ENCODE measurements at regions not wholly inside any gene's neighbourhood (a gene's known extent, or its start where the extent isn't known, plus 50 kb on each side); places are given as distances from the start of the nearest gene placed in this dataset.

DNA sequence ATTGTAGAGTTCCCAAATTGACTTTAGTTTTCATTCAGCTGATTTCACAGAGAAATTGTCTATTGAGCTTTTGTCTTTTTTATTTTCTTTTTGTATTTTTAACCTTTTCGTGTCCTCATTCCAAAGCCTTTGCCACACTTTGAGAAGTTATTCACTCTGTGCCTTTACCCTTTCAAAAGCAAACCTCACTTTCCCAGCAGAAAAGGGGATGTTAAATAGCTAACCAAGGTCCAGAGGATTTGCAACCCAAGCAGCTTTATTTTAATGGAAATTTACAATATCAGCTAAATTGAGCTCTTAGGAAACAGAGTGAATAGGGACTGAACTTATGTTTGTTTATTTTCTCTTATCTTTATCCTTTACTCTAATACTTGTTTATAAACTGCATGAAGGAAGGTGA, 428.8 kb downstream of the PCDH7 start:
- CTCF ChIA-PET: no interaction called here
- Mint-ChIP-seq H3K27ac (ENCODE audit: unreplicated experiment) (no peak overlapping the region), H3K4me3 (ENCODE audit: unreplicated experiment) (no peak overlapping the region), H3K27me3 (ENCODE audit: insufficient read depth, unreplicated experiment) (no peaks in the 10 kb centered on the region), H3K36me3 (ENCODE audit: insufficient read depth, unreplicated experiment) (no peaks in the 10 kb centered on the region), H3K9me3 (ENCODE audit: unreplicated experiment) (no peaks in the 10 kb centered on the region), H3K4me1 (ENCODE audit: low read depth, unreplicated experiment) (no peaks in the 10 kb centered on the region)
- TF ChIP-seq CTCF (IDR thresholded peaks at IDR 0.05; ENCODE audit: insufficient read depth in 1 of 2, low read depth in 1 of 2, low read length in 1 of 2, severe bottlenecking in 1 of 2, unreplicated experiment in 1 of 2): no peak
- Histone ChIP-seq H3K36me3 (ENCODE audit: control insufficient read depth, insufficient read depth, low read length) (no peaks in the 10 kb centered on the region), H3K9me3 (no peaks in the 10 kb centered on the region), H3K4me3 (ENCODE audit: low read depth, low read length) (no peak overlapping the region), H3K27me3 (replicated peaks; ENCODE audit: control insufficient read depth, insufficient read depth, low read length) (no peaks in the 10 kb centered on the region), H3K4me1 (no peaks in the 10 kb centered on the region)
- POLR2A ChIA-PET: no interaction called here
- intact Hi-C loops (cut with micrococcal nuclease; ENCODE audit: unreplicated experiment): no loop called here
- BruUV-seq (replicated peaks): no TSS peak
- DNase-seq: no peak

DNA sequence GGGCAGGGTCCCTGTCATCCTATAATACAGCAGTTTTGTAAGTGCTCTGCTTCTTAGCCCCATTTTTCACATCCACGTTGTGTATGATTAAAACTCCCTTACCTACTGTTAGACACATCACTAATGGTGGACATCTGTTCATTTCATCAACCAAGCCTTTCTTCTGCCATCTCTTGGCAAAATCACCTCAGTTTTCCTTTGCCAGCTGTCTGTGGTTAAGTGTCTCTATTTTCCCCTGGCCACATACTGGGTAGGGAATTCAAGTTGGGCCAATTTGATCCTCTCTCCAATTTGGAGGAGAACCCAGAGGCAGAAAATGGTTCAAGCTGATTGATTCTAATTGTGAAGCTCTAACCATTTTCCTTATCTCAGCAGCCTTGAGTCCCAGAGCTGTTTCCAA, 436.1 kb downstream of the PCDH7 start:
- BruUV-seq (replicated peaks): no TSS peak
- H3K27me3 Mint-ChIP-seq (ENCODE audit: insufficient read depth, unreplicated experiment): no peaks in the 10 kb centered on the region
- H3K27ac Mint-ChIP-seq (ENCODE audit: unreplicated experiment): no peak overlapping the region
- no peaks in the 10 kb centered on the region for H3K27me3 ChIP-seq (replicated peaks; ENCODE audit: control insufficient read depth, insufficient read depth, low read length)
- no peaks in the 10 kb centered on the region for H3K4me1 ChIP-seq
- no peaks in the 10 kb centered on the region for H3K9me3 ChIP-seq
- intact Hi-C loops (cut with micrococcal nuclease; ENCODE audit: unreplicated experiment): no loop called here
- no peaks in the 10 kb centered on the region for H3K36me3 ChIP-seq (ENCODE audit: control insufficient read depth, insufficient read depth, low read length)
- no peak overlapping the region for H3K4me3 Mint-ChIP-seq (ENCODE audit: unreplicated experiment)
- no peak for TF ChIP-seq CTCF (IDR thresholded peaks at IDR 0.05; ENCODE audit: insufficient read depth in 1 of 2, low read depth in 1 of 2, low read length in 1 of 2, severe bottlenecking in 1 of 2, unreplicated experiment in 1 of 2)
- POLR2A ChIA-PET: no interaction called here
- DNase-seq: no peak
- peaks cover 6% of the 10 kb centered on the region for H3K4me1 Mint-ChIP-seq (ENCODE audit: low read depth, unreplicated experiment)
- no peaks in the 10 kb centered on the region for H3K9me3 Mint-ChIP-seq (ENCODE audit: unreplicated experiment)
- no peaks in the 10 kb centered on the region for H3K36me3 Mint-ChIP-seq (ENCODE audit: insufficient read depth, unreplicated experiment)
- H3K4me3 ChIP-seq (ENCODE audit: low read depth, low read length): no peak overlapping the region
- CTCF ChIA-PET: no interaction called here

DNA sequence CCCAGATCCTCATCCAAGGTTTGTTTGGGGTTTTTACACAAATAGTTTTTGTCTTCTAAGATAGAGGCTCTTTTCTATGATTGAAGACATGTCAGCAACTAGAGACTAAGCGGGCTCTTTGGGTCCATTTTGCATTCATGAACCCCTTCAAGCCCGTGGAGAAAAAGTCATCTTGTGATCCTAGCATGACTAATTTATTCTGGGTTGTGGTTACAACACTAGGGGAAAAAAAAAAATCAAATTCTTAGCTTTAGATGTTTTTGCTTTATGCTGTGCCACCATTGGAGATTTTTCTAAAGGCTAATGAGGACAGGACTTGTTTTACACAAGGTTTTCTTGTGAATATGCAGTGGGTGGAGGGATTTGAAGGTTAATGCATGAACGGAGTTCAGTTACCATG, 440.0 kb downstream of the PCDH7 start:
- H3K9me3 Mint-ChIP-seq (ENCODE audit: unreplicated experiment): no peaks in the 10 kb centered on the region
- intact Hi-C loops (cut with micrococcal nuclease; ENCODE audit: unreplicated experiment): no loop called here
- no peaks in the 10 kb centered on the region for H3K36me3 Mint-ChIP-seq (ENCODE audit: insufficient read depth, unreplicated experiment)
- TF ChIP-seq CTCF (IDR thresholded peaks at IDR 0.05; ENCODE audit: insufficient read depth in 1 of 2, low read depth in 1 of 2, low read length in 1 of 2, severe bottlenecking in 1 of 2, unreplicated experiment in 1 of 2): no peak
- Histone ChIP-seq H3K36me3 (ENCODE audit: control insufficient read depth, insufficient read depth, low read length) (no peaks in the 10 kb centered on the region), H3K4me3 (ENCODE audit: low read depth, low read length) (no peak overlapping the region), H3K27me3 (replicated peaks; ENCODE audit: control insufficient read depth, insufficient read depth, low read length) (no peaks in the 10 kb centered on the region), H3K9me3 (no peaks in the 10 kb centered on the region), H3K4me1 (no peaks in the 10 kb centered on the region)
- H3K27me3 Mint-ChIP-seq (ENCODE audit: insufficient read depth, unreplicated experiment): no peaks in the 10 kb centered on the region
- ChIA-PET CTCF (no interaction called here), POLR2A (no interaction called here)
- peaks cover 11% of the 10 kb centered on the region for H3K4me1 Mint-ChIP-seq (ENCODE audit: low read depth, unreplicated experiment)
- H3K4me3 Mint-ChIP-seq (ENCODE audit: unreplicated experiment): no peak overlapping the region
- BruUV-seq (replicated peaks): no TSS peak
- H3K27ac Mint-ChIP-seq (ENCODE audit: unreplicated experiment): no peak overlapping the region
- no peak for DNase-seq

Measured in Caco-2 (cell line).